ENCODE measurements at regions not wholly inside any gene's neighbourhood (a gene's known extent, or its start where the extent isn't known, plus 50 kb on each side); places are given as distances from the start of the nearest gene placed in this dataset.

DNA sequence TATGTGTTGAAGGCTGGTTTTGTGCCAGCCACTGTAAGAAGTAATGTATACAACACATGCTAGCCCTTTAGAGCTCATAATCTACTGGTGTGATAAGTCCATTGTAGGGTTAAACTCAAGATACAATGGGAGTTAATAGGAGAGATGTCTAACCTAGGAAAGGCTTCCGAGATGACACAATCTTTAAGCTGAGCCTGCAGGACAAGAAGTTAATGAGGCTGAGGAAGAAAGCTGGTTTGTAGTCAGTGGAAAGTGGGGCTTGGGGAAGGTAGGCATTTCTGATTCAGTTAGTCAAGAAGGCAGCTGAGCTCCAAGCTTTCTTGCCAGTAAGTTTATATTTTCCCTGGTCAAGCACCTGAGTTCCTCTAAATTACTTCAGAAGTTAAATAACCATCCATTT, 83.0 kb upstream of the TGFBR2 start:
- DNase-seq (ENCODE audit: low read depth, low spot score): no peak
- Mint-ChIP-seq H3K36me3 (ENCODE audit: low read depth) (no peaks in the 10 kb centered on the region), H3K27me3 (ENCODE audit: low read depth) (no peaks in the 10 kb centered on the region), H3K4me1 (peaks cover 3% of the 10 kb centered on the region), H3K9me3 (peaks cover 4% of the 10 kb centered on the region), H3K27ac (ENCODE audit: unreplicated experiment) (no peak overlapping the region), H3K4me3 (no peak overlapping the region)
- TF ChIP-seq, protein P1, sequence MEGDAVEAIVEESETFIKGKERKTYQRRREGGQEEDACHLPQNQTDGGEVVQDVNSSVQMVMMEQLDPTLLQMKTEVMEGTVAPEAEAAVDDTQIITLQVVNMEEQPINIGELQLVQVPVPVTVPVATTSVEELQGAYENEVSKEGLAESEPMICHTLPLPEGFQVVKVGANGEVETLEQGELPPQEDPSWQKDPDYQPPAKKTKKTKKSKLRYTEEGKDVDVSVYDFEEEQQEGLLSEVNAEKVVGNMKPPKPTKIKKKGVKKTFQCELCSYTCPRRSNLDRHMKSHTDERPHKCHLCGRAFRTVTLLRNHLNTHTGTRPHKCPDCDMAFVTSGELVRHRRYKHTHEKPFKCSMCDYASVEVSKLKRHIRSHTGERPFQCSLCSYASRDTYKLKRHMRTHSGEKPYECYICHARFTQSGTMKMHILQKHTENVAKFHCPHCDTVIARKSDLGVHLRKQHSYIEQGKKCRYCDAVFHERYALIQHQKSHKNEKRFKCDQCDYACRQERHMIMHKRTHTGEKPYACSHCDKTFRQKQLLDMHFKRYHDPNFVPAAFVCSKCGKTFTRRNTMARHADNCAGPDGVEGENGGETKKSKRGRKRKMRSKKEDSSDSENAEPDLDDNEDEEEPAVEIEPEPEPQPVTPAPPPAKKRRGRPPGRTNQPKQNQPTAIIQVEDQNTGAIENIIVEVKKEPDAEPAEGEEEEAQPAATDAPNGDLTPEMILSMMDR (conservative IDR thresholded peaks at IDR 0.05): no peak

- Mint-ChIP-seq H3K4me1 (peaks cover 3% of the 10 kb centered on the region), H3K4me3 (no peak overlapping the region), H3K27me3 (ENCODE audit: low read depth) (no peaks in the 10 kb centered on the region), H3K27ac (ENCODE audit: unreplicated experiment) (no peak overlapping the region), H3K9me3 (peaks cover 4% of the 10 kb centered on the region), H3K36me3 (ENCODE audit: low read depth) (no peaks in the 10 kb centered on the region)
- no peak for DNase-seq (ENCODE audit: low read depth, low spot score)
- TF ChIP-seq, protein P1 (conservative IDR thresholded peaks at IDR 0.05): no peak
These were observed 81.9 kb upstream of the TGFBR2 start for GRCh38 chr3:30524357-30525040.

- Mint-ChIP-seq H3K4me3 (no peak overlapping the region), H3K36me3 (ENCODE audit: low read depth) (no peaks in the 10 kb centered on the region), H3K27me3 (ENCODE audit: low read depth) (no peaks in the 10 kb centered on the region), H3K27ac (ENCODE audit: unreplicated experiment) (no peak overlapping the region), H3K9me3 (peaks cover 4% of the 10 kb centered on the region), H3K4me1 (peaks cover 3% of the 10 kb centered on the region)
- TF ChIP-seq, protein P1 (conservative IDR thresholded peaks at IDR 0.05): no peak
- DNase-seq (ENCODE audit: low read depth, low spot score): no peak
These were observed 80.4 kb upstream of the TGFBR2 start for GRCh38 chr3:30526031-30526430.

- no peaks in the 10 kb centered on the region for H3K27me3 Mint-ChIP-seq (ENCODE audit: low read depth)
- TF ChIP-seq, protein P1 (conservative IDR thresholded peaks at IDR 0.05): no peak
- H3K4me1 Mint-ChIP-seq: peaks cover 3% of the 10 kb centered on the region
- peaks cover 4% of the 10 kb centered on the region for H3K9me3 Mint-ChIP-seq
- H3K27ac Mint-ChIP-seq (ENCODE audit: unreplicated experiment): no peak overlapping the region
- DNase-seq (ENCODE audit: low read depth, low spot score): no peak
- no peaks in the 10 kb centered on the region for H3K36me3 Mint-ChIP-seq (ENCODE audit: low read depth)
- H3K4me3 Mint-ChIP-seq: no peak overlapping the region
These were observed 79.2 kb upstream of the TGFBR2 start for GRCh38 chr3:30527186-30527585.

- H3K9me3 Mint-ChIP-seq: peaks cover 4% of the 10 kb centered on the region
- DNase-seq (ENCODE audit: low read depth, low spot score): no peak
- peaks cover 3% of the 10 kb centered on the region for H3K4me1 Mint-ChIP-seq
- TF ChIP-seq, protein P1 (conservative IDR thresholded peaks at IDR 0.05): no peak
- no peak overlapping the region for H3K27ac Mint-ChIP-seq (ENCODE audit: unreplicated experiment)
- H3K27me3 Mint-ChIP-seq (ENCODE audit: low read depth): no peaks in the 10 kb centered on the region
- no peak overlapping the region for H3K4me3 Mint-ChIP-seq
- no peaks in the 10 kb centered on the region for H3K36me3 Mint-ChIP-seq (ENCODE audit: low read depth)
These were observed 78.7 kb upstream of the TGFBR2 start for GRCh38 chr3:30527720-30528119.
